Caco-2 (cell line): ENCODE measurements at regions not wholly inside any gene's neighbourhood (a gene's known extent, or its start where the extent isn't known, plus 50 kb on each side); places are given as distances from the start of the nearest gene placed in this dataset.
"Not testable (repeated sequence)": the region's sequence is repeated elsewhere in the genome, so short reads cannot be mapped to it uniquely, and the experiment has no call there.

ENCODE experiments used
- BruUV-seq: library from RNA; stranded (reverse); fragments of 400-500 nt; replicated peaks from 2 replicates; lab custom pipeline; 2021; lab: Mats Ljungman, UMichigan
- CTCF ChIA-PET: fragments of 300-600 bp; sonication (Branson Sonifier 250); formaldehyde crosslinking; loops from one replicate; lab custom pipeline; 2022; ENCODE audit warnings: antibody characterized with exemption; lab: Charles Lee
- POLR2A ChIA-PET: fragments of 300-600 bp; sonication (Branson Sonifier 250); formaldehyde crosslinking; loops from one replicate; lab custom pipeline; 2022; ENCODE audit warnings: antibody characterized with exemption; lab: Charles Lee
- DNase-seq, 2 experiments: peaks; one replicate each; pipeline versions ENCODE4 v3.0.0 to v3.0.0-alpha.2; 2020 to 2022
- H3K27me3 ChIP-seq: replicated peaks from 2 replicates; pipeline ENCODE4 v1.6.0; 2011; ENCODE audit warnings: low read length; ENCODE audit not compliant: control insufficient read depth, insufficient read depth
- H3K36me3 ChIP-seq: 2 replicates; pipeline ENCODE4 v1.5.1; 2011; ENCODE audit warnings: low read length; ENCODE audit not compliant: control insufficient read depth, insufficient read depth
- H3K4me1 ChIP-seq: fragments of 250-450 bp; sonication (Bioruptor Pico); 2 replicates; pipeline ENCODE4 v1.5.1; 2020; ENCODE audit warnings: mild to moderate bottlenecking
- H3K4me3 ChIP-seq: 2 replicates; pipeline ENCODE4 v1.5.1; 2011; ENCODE audit warnings: low read depth, mild to moderate bottlenecking, control low read depth, low read length
- H3K9me3 ChIP-seq: fragments of 250-450 bp; sonication (Bioruptor Pico); 2 replicates; pipeline ENCODE4 v1.5.1; 2020; ENCODE audit warnings: mild to moderate bottlenecking, moderate library complexity
- H3K27ac Mint-ChIP-seq: one replicate; pipeline ENCODE4 v1.8.0; 2022; ENCODE audit warnings: mixed read lengths; ENCODE audit not compliant: unreplicated experiment
- H3K27me3 Mint-ChIP-seq: one replicate; pipeline ENCODE4 v1.8.0; 2022; ENCODE audit warnings: mixed read lengths; ENCODE audit not compliant: insufficient read depth, unreplicated experiment
- H3K36me3 Mint-ChIP-seq: one replicate; pipeline ENCODE4 v1.8.0; 2022; ENCODE audit warnings: mild to moderate bottlenecking, mixed read lengths; ENCODE audit not compliant: insufficient read depth, unreplicated experiment
- H3K4me1 Mint-ChIP-seq: one replicate; pipeline ENCODE4 v1.8.0; 2022; ENCODE audit warnings: low read depth, mixed read lengths; ENCODE audit not compliant: unreplicated experiment
- H3K4me3 Mint-ChIP-seq: one replicate; pipeline ENCODE4 v1.8.0; 2022; ENCODE audit warnings: mild to moderate bottlenecking, moderate library complexity, mixed read lengths; ENCODE audit not compliant: unreplicated experiment
- H3K9me3 Mint-ChIP-seq: one replicate; pipeline ENCODE4 v1.8.0; 2022; ENCODE audit warnings: mixed read lengths; ENCODE audit not compliant: unreplicated experiment
- CTCF ChIP-seq, 2 experiments: fragments of 200-600 bp in 1 of 2; IDR thresholded peaks; 1 replicate in 1 of 2; 2 replicates in 1 of 2; pipeline versions ENCODE4 v1.5.1 to v1.8.0; 2011 to 2022; ENCODE audit warnings: antibody characterized with exemption in 1 of 2, control low read depth in 1 of 2, inconsistent platforms in 1 of 2, low read depth in 1 of 2, low read length in 1 of 2, mild to moderate bottlenecking in 1 of 2, moderate library complexity in 1 of 2; ENCODE audit not compliant: insufficient read depth in 1 of 2, severe bottlenecking in 1 of 2, unreplicated experiment in 1 of 2
- intact Hi-C: fragments of 100-400 bp; cut with micrococcal nuclease; formaldehyde crosslinking; loops from one replicate; pipeline ENCODE4 v1.10.0; 2022; ENCODE audit not compliant: unreplicated experiment

- Mint-ChIP-seq H3K27me3 (no peaks in the 10 kb centered on the region), H3K27ac (no peak overlapping the region), H3K4me1 (no peaks in the 10 kb centered on the region), H3K9me3 (no peaks in the 10 kb centered on the region), H3K4me3 (no peak overlapping the region), H3K36me3 (no peaks in the 10 kb centered on the region)
- intact Hi-C loops = no loop called here
- POLR2A ChIA-PET = no interaction called here
- H3K36me3 ChIP-seq = no peaks in the 10 kb centered on the region
- no peak overlapping the region for H3K4me3 ChIP-seq
- no peaks in the 10 kb centered on the region for H3K4me1 ChIP-seq
- CTCF ChIA-PET = no interaction called here
- no peak for DNase-seq
- no peak for TF ChIP-seq CTCF (IDR thresholded peaks at IDR 0.05; ENCODE audit: insufficient read depth in 1 of 2, low read depth in 1 of 2, low read length in 1 of 2, severe bottlenecking in 1 of 2, unreplicated experiment in 1 of 2)
- BruUV-seq = no TSS peak
- H3K9me3 ChIP-seq = no peaks in the 10 kb centered on the region
- H3K27me3 ChIP-seq = no peaks in the 10 kb centered on the region
Measured at GRCh38 chrX:40808203-40808602, 72.9 kb upstream of the MED14 start.

- POLR2A ChIA-PET = no interaction called here
- TF ChIP-seq CTCF (IDR thresholded peaks at IDR 0.05; ENCODE audit: insufficient read depth in 1 of 2, low read depth in 1 of 2, low read length in 1 of 2, severe bottlenecking in 1 of 2, unreplicated experiment in 1 of 2) = no peak
- no peaks in the 10 kb centered on the region for H3K9me3 ChIP-seq
- intact Hi-C loops = no loop called here
- no peak overlapping the region for H3K4me3 ChIP-seq
- CTCF ChIA-PET = no interaction called here
- DNase-seq = no peak
- H3K4me1 ChIP-seq = no peaks in the 10 kb centered on the region
- no TSS peak for BruUV-seq
- H3K27me3 ChIP-seq = no peaks in the 10 kb centered on the region
- H3K36me3 ChIP-seq = no peaks in the 10 kb centered on the region
- Mint-ChIP-seq H3K27me3 (no peaks in the 10 kb centered on the region), H3K9me3 (no peaks in the 10 kb centered on the region), H3K36me3 (no peaks in the 10 kb centered on the region), H3K4me3 (no peak overlapping the region), H3K27ac (no peak overlapping the region), H3K4me1 (no peaks in the 10 kb centered on the region)
Measured at GRCh38 chrX:40809210-40809609, 73.9 kb upstream of the MED14 start.

- H3K27me3 ChIP-seq, CTCF ChIA-PET, H3K4me1 ChIP-seq, H3K4me1 Mint-ChIP-seq, POLR2A ChIA-PET, H3K4me3 Mint-ChIP-seq, H3K36me3 Mint-ChIP-seq, H3K4me3 ChIP-seq, H3K27ac Mint-ChIP-seq, intact Hi-C loops, BruUV-seq, DNase-seq, H3K27me3 Mint-ChIP-seq, H3K36me3 ChIP-seq, H3K9me3 ChIP-seq, H3K9me3 Mint-ChIP-seq: not testable (repeated sequence)
Measured at GRCh38 chrX:40815045-40815444, 79.7 kb upstream of the MED14 start.

- Mint-ChIP-seq H3K4me1 (no peaks in the 10 kb centered on the region), H3K27ac (no peak overlapping the region), H3K9me3 (no peaks in the 10 kb centered on the region), H3K4me3 (no peak overlapping the region), H3K36me3 (no peaks in the 10 kb centered on the region), H3K27me3 (no peaks in the 10 kb centered on the region)
- Histone ChIP-seq H3K36me3 (no peaks in the 10 kb centered on the region), H3K27me3 (no peaks in the 10 kb centered on the region), H3K9me3 (no peaks in the 10 kb centered on the region), H3K4me1 (no peaks in the 10 kb centered on the region), H3K4me3 (no peak overlapping the region)
- TF ChIP-seq CTCF (IDR thresholded peaks at IDR 0.05; ENCODE audit: insufficient read depth in 1 of 2, low read depth in 1 of 2, low read length in 1 of 2, severe bottlenecking in 1 of 2, unreplicated experiment in 1 of 2) = no peak
- DNase-seq = no peak
- ChIA-PET POLR2A (no interaction called here), CTCF (no interaction called here)
- BruUV-seq = no TSS peak
- intact Hi-C loops = no loop called here
Measured at GRCh38 chrX:40816906-40817305, 81.6 kb upstream of the MED14 start.
